GM12878 (cell line): ENCODE measurements at regions not wholly inside any gene's neighbourhood (a gene's known extent, or its start where the extent isn't known, plus 50 kb on each side); places are given as distances from the start of the nearest gene placed in this dataset.

ENCODE experiments used
- ATAC-seq: fragments of 200-7000 bp; cut with Tn5 transposase; 3 replicates; pipeline ENCODE4 v1.9.1; 2020; ENCODE audit warnings: mild to moderate bottlenecking, moderate library complexity
- BruUV-seq: library from RNA; stranded (reverse); fragments of 400-500 nt; replicated peaks from 2 replicates; lab custom pipeline; 2021; lab: Mats Ljungman, UMichigan
- CTCF ChIA-PET: fragments of 300-600 bp; sonication (Branson Sonifier 250); formaldehyde crosslinking; extraction: SDS; loops from one replicate; lab custom pipeline; 2021; ENCODE audit warnings: inconsistent platforms; lab: Yijun Ruan, JAX
- POLR2A ChIA-PET: fragments of 350-600 bp; formaldehyde crosslinking; extraction: SDS; loops from one replicate; lab custom pipeline; 2021; ENCODE audit warnings: inconsistent platforms; lab: Charles Lee
- RAD21 ChIA-PET: fragments of 300-600 bp; sonication (Branson Sonifier 250); formaldehyde crosslinking; loops from one replicate; lab custom pipeline; 2023; ENCODE audit warnings: antibody characterized with exemption; ENCODE audit not compliant: unreplicated experiment; lab: Charles Lee
- SMC1A ChIA-PET: fragments of 300-600 bp; sonication (Branson Sonifier 250); formaldehyde crosslinking; loops from one replicate; lab custom pipeline; 2023; ENCODE audit not compliant: unreplicated experiment, uncharacterized antibody; lab: Charles Lee
- DNase-seq: peaks from one replicate; pipeline ENCODE4 v3.0.0-alpha.2; 2011; ENCODE audit warnings: low read depth, low spot score
- FAIRE-seq: peaks from 3 replicates; lab custom pipeline; 2011; peaks lifted over from hg19 to GRCh38; lab: Jason Lieb, UNC
- H2AFZ ChIP-seq: 2 replicates; pipeline ENCODE4 v1.6.0; 2011; ENCODE audit warnings: low read depth, low read length, control low read depth; ENCODE audit not compliant: control insufficient read depth
- H3K27ac ChIP-seq: 2 replicates; pipeline ENCODE4 v1.5.1; 2011; ENCODE audit warnings: control low read depth; ENCODE audit not compliant: control insufficient read depth, insufficient read depth
- H3K27me3 ChIP-seq, 2 experiments: replicated peaks in 1 of 2; 2 replicates each; pipeline versions ENCODE4 v1.6.0 to v1.6.1; 2011; ENCODE audit warnings: low read length in 1 of 2; ENCODE audit not compliant: control insufficient read depth in 2 of 2, insufficient read depth in 2 of 2
- H3K36me3 ChIP-seq, 2 experiments: 2 replicates each; pipeline ENCODE4 v1.5.1; 2011; ENCODE audit warnings: low read length in 1 of 2; ENCODE audit not compliant: control insufficient read depth in 2 of 2, insufficient read depth in 2 of 2
- H3K4me1 ChIP-seq: 2 replicates; pipeline ENCODE4 v1.6.1; 2011; ENCODE audit warnings: mild to moderate bottlenecking, low read length, moderate library complexity, mixed read lengths; ENCODE audit not compliant: control insufficient read depth, insufficient read depth
- H3K4me2 ChIP-seq: 2 replicates; pipeline ENCODE4 v1.6.0; 2011; ENCODE audit warnings: control low read depth; ENCODE audit not compliant: control insufficient read depth, insufficient read depth
- H3K4me3 ChIP-seq: fragments of 200-600 bp; sonication (generic); 2 replicates; pipeline ENCODE4 v1.5.1; 2016
- H3K79me2 ChIP-seq: 2 replicates; pipeline ENCODE4 v1.6.0; 2011; ENCODE audit warnings: low read length; ENCODE audit not compliant: control insufficient read depth, insufficient read depth
- H3K9ac ChIP-seq: 2 replicates; pipeline ENCODE4 v1.8.0; 2011; ENCODE audit warnings: low read length, control low read depth, mixed read lengths; ENCODE audit not compliant: control insufficient read depth, insufficient read depth
- H3K9me3 ChIP-seq: replicated peaks from 3 replicates; pipeline ENCODE4 v1.5.1; 2011; ENCODE audit warnings: mild to moderate bottlenecking, low read length; ENCODE audit not compliant: control insufficient read depth, insufficient read depth
- H4K20me1 ChIP-seq: 2 replicates; pipeline ENCODE4 v1.6.0; 2011; ENCODE audit not compliant: control insufficient read depth, insufficient read depth
- ATF3 ChIP-seq: IDR thresholded peaks from 2 replicates; pipeline ENCODE4 v1.6.1; 2011; ENCODE audit warnings: low read depth, mild to moderate bottlenecking, low read length, moderate library complexity, borderline replicate concordance; ENCODE audit errors: extremely low read depth
- BCL11A ChIP-seq: IDR thresholded peaks from 2 replicates; pipeline ENCODE4 v1.6.1; 2011; ENCODE audit warnings: low read depth, low read length
- CBX5 ChIP-seq: sonication (generic); IDR thresholded peaks from 2 replicates; pipeline ENCODE4 v1.6.1; 2016; ENCODE audit warnings: low read depth, moderate library complexity, mild to moderate bottlenecking, inconsistent platforms
- CEBPZ ChIP-seq: fragments of 150-350 bp; IDR thresholded peaks from 2 replicates; pipeline ENCODE4 v1.6.1; 2016; ENCODE audit warnings: low read depth, low read length
- EGR1 ChIP-seq, 2 experiments: IDR thresholded peaks; 1 replicate in 1 of 2; 2 replicates in 1 of 2; pipeline ENCODE4 v1.6.1; 2011 to 2012; ENCODE audit warnings: low read depth in 2 of 2, low read length in 2 of 2, borderline replicate concordance in 1 of 2, mild to moderate bottlenecking in 1 of 2, moderate library complexity in 1 of 2
- HDAC6 ChIP-seq: fragments of 200-600 bp; sonication (generic); IDR thresholded peaks from one replicate; pipeline ENCODE4 v1.8.0; 2017; ENCODE audit warnings: antibody characterized with exemption; ENCODE audit not compliant: unreplicated experiment
- IRF3 ChIP-seq: fragments of 450-650 bp; IDR thresholded peaks from 2 replicates; pipeline ENCODE4 v1.6.1; 2014; ENCODE audit warnings: mild to moderate bottlenecking
- JUNB ChIP-seq: IDR thresholded peaks from 2 replicates; pipeline ENCODE4 v1.6.1; 2016; ENCODE audit warnings: antibody characterized with exemption, mild to moderate bottlenecking
- MAX ChIP-seq: IDR thresholded peaks from 2 replicates; pipeline ENCODE4 v1.6.1; 2012; ENCODE audit warnings: low read depth, low read length, improper control_type of control experiment
- PAX8 ChIP-seq: fragments of 450-650 bp; IDR thresholded peaks from 2 replicates; pipeline ENCODE4 v1.6.1; 2017; ENCODE audit warnings: mild to moderate bottlenecking, moderate library complexity
- SIX5 ChIP-seq: IDR thresholded peaks from 2 replicates; pipeline ENCODE4 v1.6.1; 2011; ENCODE audit warnings: mild to moderate bottlenecking, low read depth, low read length, moderate library complexity; ENCODE audit not compliant: severe bottlenecking
- SMARCA5 ChIP-seq: fragments of 450-650 bp; IDR thresholded peaks from 2 replicates; pipeline ENCODE4 v1.6.1; 2017; ENCODE audit warnings: mild to moderate bottlenecking
- WGBS: methylation state at CpG from one replicate; pipeline ENCODE4 v1.1.6; 2016; ENCODE audit warnings: low lambda C conversion rate; ENCODE audit not compliant: insufficient replicate concordance, insufficient coverage; ENCODE audit errors: missing lambda C conversion rate; 5-methylcytosine and 5-hydroxymethylcytosine counted together
- in situ Hi-C: fragments of 300-500 bp; cut with MboI; formaldehyde crosslinking; loops from 9 replicates; pipeline ENCODE4 v1.14.3; 2018; ENCODE audit warnings: mixed read lengths
- intact Hi-C: fragments of 100-400 bp; cut with micrococcal nuclease; formaldehyde crosslinking; loops from one replicate; pipeline ENCODE4 v1.14.2; 2022; ENCODE audit not compliant: unreplicated experiment

GRCh38 chr9:86764221-86764624 is 183.1 kb downstream of the GAS1 start (continued):
- TF ChIP-seq SMARCA5 (no peak), ATF3 (no peak)

- Histone ChIP-seq H3K4me2 (no peak overlapping the region), H3K79me2 (no peaks in the 10 kb centered on the region), H3K4me3 (no peak overlapping the region), H3K9ac (no peak overlapping the region), H3K36me3 (no peaks in the 10 kb centered on the region), H3K4me1 (no peaks in the 10 kb centered on the region), H3K27me3 (no peaks in the 10 kb centered on the region), H4K20me1 (no peaks in the 10 kb centered on the region), H3K27ac (no peak overlapping the region), H3K9me3 (no peaks in the 10 kb centered on the region), H2AFZ (no peak overlapping the region)
- ATAC-seq: no peak
- ChIA-PET RAD21 (no interaction called here), POLR2A (no interaction called here), CTCF (no interaction called here), SMC1A (no interaction called here)
- WGBS: 54% methylated on average over 2 of the region's 2 CpGs
- in situ Hi-C loops: no loop called here
- no peak for DNase-seq
- no peak for FAIRE-seq
- TF ChIP-seq SIX5: no peak
- intact Hi-C loops: no loop called here
- no TSS peak for BruUV-seq
Observed at GRCh38 chr9:86763791-86764190, 183.5 kb downstream of the GAS1 start.

- no peak for DNase-seq
- H3K4me3 ChIP-seq: no peak overlapping the region
- 19% methylated on average over 1 of the region's 1 CpG for WGBS
- no peak overlapping the region for H3K9ac ChIP-seq
- RAD21 ChIA-PET: no interaction called here
- BruUV-seq: no TSS peak
- POLR2A ChIA-PET: no interaction called here
- H3K79me2 ChIP-seq: no peaks in the 10 kb centered on the region
- no peaks in the 10 kb centered on the region for H3K9me3 ChIP-seq
- CTCF ChIA-PET: no interaction called here
- H2AFZ ChIP-seq: no peak overlapping the region
- H3K4me1 ChIP-seq: no peaks in the 10 kb centered on the region
- H3K27me3 ChIP-seq: no peaks in the 10 kb centered on the region
- no peak overlapping the region for H3K4me2 ChIP-seq
- intact Hi-C loops (no loop called here), in situ Hi-C loops (no loop called here)
- no peak overlapping the region for H3K27ac ChIP-seq
- SMC1A ChIA-PET: no interaction called here
- H4K20me1 ChIP-seq: no peaks in the 10 kb centered on the region
- no peak for FAIRE-seq
- no peak for ATAC-seq
- H3K36me3 ChIP-seq: no peaks in the 10 kb centered on the region
- no peak for TF ChIP-seq HDAC6
- TF ChIP-seq JUNB: no peak
- no peak for TF ChIP-seq IRF3
- TF ChIP-seq BCL11A: no peak
- TF ChIP-seq CBX5: no peak
- TF ChIP-seq EGR1 (IDR thresholded peaks at IDR 0.05; ENCODE audit: borderline replicate concordance in 1 of 2, low read depth in 2 of 2, low read length in 2 of 2): no peak
- no peak for TF ChIP-seq PAX8
- TF ChIP-seq MAX: no peak
- TF ChIP-seq CEBPZ: no peak
Observed at GRCh38 chr9:86757382-86757720, 190.0 kb downstream of the GAS1 start.
